ENCODE measurements at regions not wholly inside any gene's neighbourhood (a gene's known extent, or its start where the extent isn't known, plus 50 kb on each side); places are given as distances from the start of the nearest gene placed in this dataset.

- Histone ChIP-seq H4K20me1 (ENCODE audit: insufficient read depth) (no peaks in the 10 kb centered on the region), H3K27ac (ENCODE audit: low read length) (no peak overlapping the region), H3K9ac (ENCODE audit: low read length) (no peak overlapping the region), H3K9me2 (ENCODE audit: insufficient read depth, low read length) (no peaks in the 10 kb centered on the region), H3K27me3 (ENCODE audit: insufficient read depth, low read depth, low read length) (no peaks in the 10 kb centered on the region), H3K9me3 (ENCODE audit: low read length) (no peaks in the 10 kb centered on the region), H3F3A (ENCODE audit: insufficient read depth, low read length, poor library complexity, severe bottlenecking) (no peaks in the 10 kb centered on the region), H3K79me2 (replicated peaks; ENCODE audit: insufficient read depth, low read length) (no peaks in the 10 kb centered on the region), H3K4me2 (ENCODE audit: low read length) (no peak overlapping the region), H3K4me3 (ENCODE audit: low read length) (no peak overlapping the region), H3K36me3 (ENCODE audit: insufficient read depth, low read length) (no peaks in the 10 kb centered on the region), H2AFZ (ENCODE audit: low read depth, low read length) (no peak overlapping the region)
- TF ChIP-seq, protein P1, sequence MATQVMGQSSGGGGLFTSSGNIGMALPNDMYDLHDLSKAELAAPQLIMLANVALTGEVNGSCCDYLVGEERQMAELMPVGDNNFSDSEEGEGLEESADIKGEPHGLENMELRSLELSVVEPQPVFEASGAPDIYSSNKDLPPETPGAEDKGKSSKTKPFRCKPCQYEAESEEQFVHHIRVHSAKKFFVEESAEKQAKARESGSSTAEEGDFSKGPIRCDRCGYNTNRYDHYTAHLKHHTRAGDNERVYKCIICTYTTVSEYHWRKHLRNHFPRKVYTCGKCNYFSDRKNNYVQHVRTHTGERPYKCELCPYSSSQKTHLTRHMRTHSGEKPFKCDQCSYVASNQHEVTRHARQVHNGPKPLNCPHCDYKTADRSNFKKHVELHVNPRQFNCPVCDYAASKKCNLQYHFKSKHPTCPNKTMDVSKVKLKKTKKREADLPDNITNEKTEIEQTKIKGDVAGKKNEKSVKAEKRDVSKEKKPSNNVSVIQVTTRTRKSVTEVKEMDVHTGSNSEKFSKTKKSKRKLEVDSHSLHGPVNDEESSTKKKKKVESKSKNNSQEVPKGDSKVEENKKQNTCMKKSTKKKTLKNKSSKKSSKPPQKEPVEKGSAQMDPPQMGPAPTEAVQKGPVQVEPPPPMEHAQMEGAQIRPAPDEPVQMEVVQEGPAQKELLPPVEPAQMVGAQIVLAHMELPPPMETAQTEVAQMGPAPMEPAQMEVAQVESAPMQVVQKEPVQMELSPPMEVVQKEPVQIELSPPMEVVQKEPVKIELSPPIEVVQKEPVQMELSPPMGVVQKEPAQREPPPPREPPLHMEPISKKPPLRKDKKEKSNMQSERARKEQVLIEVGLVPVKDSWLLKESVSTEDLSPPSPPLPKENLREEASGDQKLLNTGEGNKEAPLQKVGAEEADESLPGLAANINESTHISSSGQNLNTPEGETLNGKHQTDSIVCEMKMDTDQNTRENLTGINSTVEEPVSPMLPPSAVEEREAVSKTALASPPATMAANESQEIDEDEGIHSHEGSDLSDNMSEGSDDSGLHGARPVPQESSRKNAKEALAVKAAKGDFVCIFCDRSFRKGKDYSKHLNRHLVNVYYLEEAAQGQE (IDR thresholded peaks at IDR 0.05; ENCODE audit: borderline replicate concordance) = no peak
- TF ChIP-seq EZH2 (IDR thresholded peaks at IDR 0.05; ENCODE audit: borderline replicate concordance, insufficient read depth, low read length, poor library complexity, severe bottlenecking) = no peak
- TF ChIP-seq RAD21 (conservative IDR thresholded peaks at IDR 0.05) = no peak
- TF ChIP-seq TAF1 (IDR thresholded peaks at IDR 0.05; ENCODE audit: low read depth) = no peak
These were observed 660.1 kb downstream of the XIRP2 start for GRCh38 chr2:167548396-167548795.

GRCh38 chr2:167544602-167545001 lies 656.3 kb downstream of the XIRP2 start:
- Histone ChIP-seq H3K9me2 (ENCODE audit: insufficient read depth, low read length) (no peaks in the 10 kb centered on the region), H3F3A (ENCODE audit: insufficient read depth, low read length, poor library complexity, severe bottlenecking) (no peaks in the 10 kb centered on the region), H3K27ac (ENCODE audit: low read length) (no peak overlapping the region), H3K4me3 (ENCODE audit: low read length) (no peak overlapping the region), H3K79me2 (replicated peaks; ENCODE audit: insufficient read depth, low read length) (no peaks in the 10 kb centered on the region), H2AFZ (ENCODE audit: low read depth, low read length) (no peak overlapping the region), H3K36me3 (ENCODE audit: insufficient read depth, low read length) (no peaks in the 10 kb centered on the region), H3K9ac (ENCODE audit: low read length) (no peak overlapping the region), H4K20me1 (ENCODE audit: insufficient read depth) (no peaks in the 10 kb centered on the region), H3K4me2 (ENCODE audit: low read length) (no peak overlapping the region), H3K9me3 (ENCODE audit: low read length) (no peaks in the 10 kb centered on the region), H3K27me3 (ENCODE audit: insufficient read depth, low read depth, low read length) (no peaks in the 10 kb centered on the region)
- no peak for TF ChIP-seq POLR2AphosphoS5 (IDR thresholded peaks at IDR 0.05)

GRCh38 chr2:167543721-167544120 lies 655.4 kb downstream of the XIRP2 start:
- H3F3A ChIP-seq (ENCODE audit: insufficient read depth, low read length, poor library complexity, severe bottlenecking) = no peaks in the 10 kb centered on the region
- no peaks in the 10 kb centered on the region for H3K27me3 ChIP-seq (ENCODE audit: insufficient read depth, low read depth, low read length)
- no peak overlapping the region for H3K9ac ChIP-seq (ENCODE audit: low read length)
- H3K9me2 ChIP-seq (ENCODE audit: insufficient read depth, low read length) = no peaks in the 10 kb centered on the region
- no peak overlapping the region for H3K4me2 ChIP-seq (ENCODE audit: low read length)
- no peaks in the 10 kb centered on the region for H3K79me2 ChIP-seq (replicated peaks; ENCODE audit: insufficient read depth, low read length)
- no peak overlapping the region for H2AFZ ChIP-seq (ENCODE audit: low read depth, low read length)
- no peaks in the 10 kb centered on the region for H3K36me3 ChIP-seq (ENCODE audit: insufficient read depth, low read length)
- no peaks in the 10 kb centered on the region for H3K9me3 ChIP-seq (ENCODE audit: low read length)
- H3K27ac ChIP-seq (ENCODE audit: low read length) = no peak overlapping the region
- TF ChIP-seq, protein P1 (IDR thresholded peaks at IDR 0.05; ENCODE audit: borderline replicate concordance) = no peak
- TF ChIP-seq EZH2 (IDR thresholded peaks at IDR 0.05; ENCODE audit: borderline replicate concordance, insufficient read depth, low read length, poor library complexity, severe bottlenecking) (no peak), CTCF (IDR thresholded peaks at IDR 0.05; ENCODE audit: poor library complexity, severe bottlenecking) (no peak), TAF1 (IDR thresholded peaks at IDR 0.05; ENCODE audit: low read depth) (no peak), POLR2AphosphoS5 (IDR thresholded peaks at IDR 0.05) (no peak), EP300 (conservative IDR thresholded peaks at IDR 0.05; ENCODE audit: poor library complexity, severe bottlenecking) (no peak), RAD21 (conservative IDR thresholded peaks at IDR 0.05) (no peak), SMC3 (conservative IDR thresholded peaks at IDR 0.05; ENCODE audit: poor library complexity) (no peak), MXI1 (conservative IDR thresholded peaks at IDR 0.05; ENCODE audit: poor library complexity, severe bottlenecking) (no peak)
- H4K20me1 ChIP-seq (ENCODE audit: insufficient read depth) = no peaks in the 10 kb centered on the region
- H3K4me3 ChIP-seq (ENCODE audit: low read length) = no peak overlapping the region

Measured in neural cell (in vitro differentiated cells).